Neuron (in vitro differentiated cells): ENCODE measurements at regions not wholly inside any gene's neighbourhood (a gene's known extent, or its start where the extent isn't known, plus 50 kb on each side); places are given as distances from the start of the nearest gene placed in this dataset.
"Not testable (repeated sequence)": the region's sequence is repeated elsewhere in the genome, so short reads cannot be mapped to it uniquely, and the experiment has no call there.

Source experiments
- H2AFZ ChIP-seq: one replicate; pipeline ENCODE4 v1.6.1; 2013; ENCODE audit warnings: low read depth, mild to moderate bottlenecking, inconsistent platforms, low read length, moderate library complexity
- H3K27me3 ChIP-seq: one replicate; pipeline ENCODE4 v1.6.1; 2013; ENCODE audit warnings: low read length; ENCODE audit not compliant: insufficient read depth
- H3K36me3 ChIP-seq: one replicate; pipeline ENCODE4 v1.6.1; 2013; ENCODE audit warnings: low read length; ENCODE audit not compliant: insufficient read depth
- H3K4me1 ChIP-seq: one replicate; pipeline ENCODE4 v1.6.1; 2013; ENCODE audit warnings: low read length; ENCODE audit not compliant: insufficient read depth
- H3K4me3 ChIP-seq: 2 replicates; pipeline ENCODE4 v1.5.1; 2013; ENCODE audit warnings: mild to moderate bottlenecking, low read length, moderate library complexity
- H3K9me3 ChIP-seq: one replicate; pipeline ENCODE4 v1.6.1; 2013; ENCODE audit warnings: low read length

DNA sequence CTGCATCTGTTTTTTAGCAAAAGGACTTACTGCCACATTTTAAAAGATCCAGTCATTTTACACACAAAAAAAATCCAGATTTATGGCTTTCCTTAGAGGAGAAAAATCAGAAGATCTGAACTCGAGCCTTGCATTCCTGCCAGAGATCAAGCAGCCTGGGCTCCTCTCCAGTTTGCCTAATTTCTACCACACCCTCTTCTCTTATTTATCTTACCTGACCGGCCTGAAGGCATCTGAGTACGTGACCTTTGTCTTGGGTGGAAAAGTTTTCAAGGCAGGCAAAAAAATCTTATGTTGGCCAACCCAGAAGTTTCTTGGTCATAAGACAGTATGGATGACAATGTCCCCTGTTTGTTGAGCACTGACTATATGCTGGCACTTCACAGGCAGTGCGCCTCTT, 60.3 kb downstream of the CHRD start:
- Histone ChIP-seq H3K4me1 (no peaks in the 10 kb centered on the region), H2AFZ (no peak overlapping the region), H3K27me3 (peaks cover 11% of the 10 kb centered on the region), H3K9me3 (no peaks in the 10 kb centered on the region), H3K36me3 (no peaks in the 10 kb centered on the region), H3K4me3 (no peak overlapping the region)

GRCh38 chr3:184441202-184441900, 61.5 kb downstream of the CHRD start:
- Histone ChIP-seq H3K27me3 (peaks cover 11% of the 10 kb centered on the region), H3K4me3 (no peak overlapping the region), H3K9me3 (no peaks in the 10 kb centered on the region), H3K36me3 (no peaks in the 10 kb centered on the region), H3K4me1 (no peaks in the 10 kb centered on the region), H2AFZ (no peak overlapping the region)

DNA sequence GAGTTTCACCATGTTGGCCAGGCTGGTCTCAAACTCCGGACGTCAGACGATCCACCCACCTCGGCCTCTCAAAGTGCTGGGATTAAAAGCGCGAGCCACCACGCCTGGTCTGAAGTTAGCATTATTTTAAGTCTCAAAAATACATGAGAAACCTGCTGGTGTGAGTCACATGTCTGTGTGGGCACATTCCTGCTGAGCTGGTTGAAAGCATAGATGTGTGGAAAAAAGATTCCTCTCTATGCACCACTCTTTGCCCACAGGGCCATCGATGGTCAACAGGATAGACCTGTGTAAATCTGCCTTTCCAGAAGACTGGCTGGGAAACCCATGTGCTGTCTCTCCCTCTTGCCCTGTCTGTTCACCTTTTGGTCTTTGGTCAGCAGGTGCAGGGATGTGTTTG, 63.5 kb downstream of the CHRD start:
- Histone ChIP-seq H3K4me3 (no peak overlapping the region), H3K27me3 (peaks cover 11% of the 10 kb centered on the region), H3K4me1 (no peaks in the 10 kb centered on the region), H3K36me3 (no peaks in the 10 kb centered on the region), H3K9me3 (no peaks in the 10 kb centered on the region), H2AFZ (no peak overlapping the region)

- H3K27me3 ChIP-seq = peaks cover 11% of the 10 kb centered on the region
- no peaks in the 10 kb centered on the region for H3K9me3 ChIP-seq
- H3K4me1 ChIP-seq = no peaks in the 10 kb centered on the region
- no peak overlapping the region for H3K4me3 ChIP-seq
- H3K36me3 ChIP-seq = no peaks in the 10 kb centered on the region
- H2AFZ ChIP-seq = no peak overlapping the region
Observed at GRCh38 chr3:184443831-184444230, 64.0 kb downstream of the CHRD start.

DNA sequence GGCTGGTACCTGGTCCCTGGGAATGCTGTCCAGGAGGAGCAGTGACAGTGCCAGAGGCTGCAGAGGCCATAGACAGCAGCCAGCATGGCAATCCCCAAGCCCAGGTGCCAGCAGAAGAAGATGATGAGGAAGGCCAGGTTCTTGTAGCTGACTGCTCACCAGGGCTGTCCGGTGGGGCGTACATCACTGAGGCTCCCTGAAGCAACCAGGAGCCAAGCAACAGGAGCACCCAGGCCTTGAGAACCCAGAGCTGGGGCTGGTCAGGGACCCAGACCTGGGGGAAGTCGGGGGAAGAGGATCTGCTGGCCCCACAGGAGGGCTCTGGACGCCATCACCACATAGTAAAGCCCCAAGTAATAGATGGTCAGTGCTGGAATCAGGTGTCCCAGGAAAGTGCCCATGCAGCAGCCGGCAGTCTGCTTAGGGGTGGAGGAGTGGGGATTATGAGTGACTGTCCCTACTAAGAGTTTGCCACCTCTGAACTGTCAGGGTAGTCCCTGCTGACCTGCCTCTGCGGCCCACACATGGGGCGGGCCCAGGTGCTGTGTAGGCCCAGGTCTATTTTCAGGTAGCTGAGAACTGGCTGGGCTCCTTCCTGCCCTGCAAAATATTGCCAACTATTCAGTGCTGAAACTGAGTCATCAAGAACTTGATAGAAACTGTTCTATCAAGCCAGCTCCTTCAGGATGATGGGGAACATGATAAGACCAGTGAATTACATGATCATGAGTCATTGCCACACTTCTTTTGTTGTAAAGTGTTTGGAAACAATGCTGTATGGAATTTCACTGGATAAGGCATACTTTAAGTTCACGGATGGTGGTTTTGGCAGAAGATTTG, 68.7 kb downstream of the CHRD start:
- Histone ChIP-seq H3K36me3 (no peaks in the 10 kb centered on the region), H3K9me3 (no peaks in the 10 kb centered on the region), H3K4me3 (no peak overlapping the region), H2AFZ (no peak overlapping the region), H3K27me3 (no peaks in the 10 kb centered on the region), H3K4me1 (no peaks in the 10 kb centered on the region)

- no peaks in the 10 kb centered on the region for H3K9me3 ChIP-seq
- H2AFZ ChIP-seq = no peak overlapping the region
- H3K36me3 ChIP-seq = no peaks in the 10 kb centered on the region
- no peaks in the 10 kb centered on the region for H3K4me1 ChIP-seq
- no peaks in the 10 kb centered on the region for H3K27me3 ChIP-seq
- H3K4me3 ChIP-seq = no peak overlapping the region
Observed at GRCh38 chr3:184449161-184449515, 69.3 kb downstream of the CHRD start.

- Histone ChIP-seq H3K9me3 (no peaks in the 10 kb centered on the region), H3K36me3 (no peaks in the 10 kb centered on the region), H2AFZ (no peak overlapping the region), H3K4me3 (no peak overlapping the region), H3K27me3 (no peaks in the 10 kb centered on the region), H3K4me1 (no peaks in the 10 kb centered on the region)
Observed at GRCh38 chr3:184450547-184450946, 70.7 kb downstream of the CHRD start.

- H3K9me3 ChIP-seq = no peaks in the 10 kb centered on the region
- H3K4me1 ChIP-seq = no peaks in the 10 kb centered on the region
- no peak overlapping the region for H3K4me3 ChIP-seq
- no peak overlapping the region for H2AFZ ChIP-seq
- H3K36me3 ChIP-seq = no peaks in the 10 kb centered on the region
- H3K27me3 ChIP-seq = no peaks in the 10 kb centered on the region
Observed at GRCh38 chr3:184453296-184453695, 73.4 kb downstream of the CHRD start.

DNA sequence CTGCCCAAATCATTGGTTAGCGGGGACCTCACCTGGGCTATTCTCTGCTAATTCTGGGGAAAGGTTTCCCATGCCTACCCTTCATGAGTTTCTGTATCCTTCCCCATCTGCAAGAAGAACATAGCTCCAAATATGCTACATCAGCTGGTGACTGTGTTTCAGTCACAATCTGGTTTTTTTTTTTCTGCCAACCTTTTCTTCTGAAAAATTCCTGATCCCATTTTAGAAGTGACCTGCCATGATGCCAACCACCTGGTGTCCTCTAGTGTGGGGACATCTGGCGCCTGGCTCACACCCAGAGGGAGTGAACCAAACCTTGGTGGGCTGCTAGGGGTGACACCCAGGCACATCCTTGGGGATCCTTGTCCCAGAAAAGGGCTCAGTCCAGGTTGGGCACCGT, 76.1 kb downstream of the CHRD start:
- H3K9me3 ChIP-seq = no peaks in the 10 kb centered on the region
- H3K27me3 ChIP-seq = no peaks in the 10 kb centered on the region
- no peaks in the 10 kb centered on the region for H3K36me3 ChIP-seq
- H3K4me3 ChIP-seq = no peak overlapping the region
- H3K4me1 ChIP-seq = no peaks in the 10 kb centered on the region
- no peak overlapping the region for H2AFZ ChIP-seq

DNA sequence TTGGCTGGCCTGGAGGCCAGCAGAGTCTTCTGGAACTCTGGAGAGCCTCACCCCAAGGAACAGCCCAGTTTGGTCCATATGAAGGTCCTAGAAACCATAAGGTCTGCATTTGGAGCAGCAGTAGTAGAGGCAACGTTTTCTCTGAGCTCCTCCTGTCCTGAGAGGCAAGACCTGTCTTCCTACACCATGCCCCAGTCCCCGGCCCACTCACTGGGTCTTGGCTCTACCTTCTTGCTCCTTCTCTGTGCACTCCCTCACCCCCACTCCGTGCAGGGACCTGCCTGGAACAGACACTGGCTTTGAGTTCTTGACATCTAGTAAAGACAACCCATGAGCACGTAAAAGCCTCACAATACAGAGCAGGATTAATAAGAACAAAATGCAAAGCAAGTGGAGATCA, 76.6 kb downstream of the CHRD start:
- no peaks in the 10 kb centered on the region for H3K27me3 ChIP-seq
- no peaks in the 10 kb centered on the region for H3K9me3 ChIP-seq
- no peaks in the 10 kb centered on the region for H3K36me3 ChIP-seq
- no peak overlapping the region for H2AFZ ChIP-seq
- H3K4me1 ChIP-seq = no peaks in the 10 kb centered on the region
- no peak overlapping the region for H3K4me3 ChIP-seq

- no peak overlapping the region for H2AFZ ChIP-seq
- H3K4me3 ChIP-seq = no peak overlapping the region
- no peaks in the 10 kb centered on the region for H3K36me3 ChIP-seq
- H3K4me1 ChIP-seq = no peaks in the 10 kb centered on the region
- H3K27me3 ChIP-seq = no peaks in the 10 kb centered on the region
- no peaks in the 10 kb centered on the region for H3K9me3 ChIP-seq
Observed at GRCh38 chr3:184457329-184457728, 77.5 kb downstream of the CHRD start.

- not testable (repeated sequence) for H3K27me3 ChIP-seq, H3K9me3 ChIP-seq, H3K4me1 ChIP-seq, H3K36me3 ChIP-seq, H2AFZ ChIP-seq, H3K4me3 ChIP-seq
Observed at GRCh38 chr3:184457784-184458377, 78.0 kb downstream of the CHRD start.

DNA sequence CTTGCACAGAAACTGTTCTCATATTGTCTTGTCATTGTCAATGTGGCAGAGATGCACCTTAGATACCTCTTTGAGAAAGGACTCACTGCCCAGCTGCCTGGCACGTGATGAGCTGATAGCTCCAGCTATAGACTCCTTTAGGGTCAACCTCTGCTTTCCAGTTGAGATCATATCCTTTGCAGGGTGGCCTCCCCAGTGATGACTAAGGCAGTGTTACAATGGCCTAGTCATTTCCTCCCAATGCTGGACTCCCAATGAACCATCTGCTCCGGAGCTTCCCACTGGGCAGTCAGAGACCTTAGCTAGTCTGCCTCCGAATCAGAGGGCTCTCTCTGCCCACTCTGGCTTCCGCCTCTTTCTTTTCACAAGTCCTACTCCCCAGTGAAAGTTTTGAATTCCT, 79.5 kb downstream of the CHRD start:
- Histone ChIP-seq H3K27me3 (no peaks in the 10 kb centered on the region), H3K36me3 (no peaks in the 10 kb centered on the region), H2AFZ (no peak overlapping the region), H3K4me3 (no peak overlapping the region), H3K9me3 (no peaks in the 10 kb centered on the region), H3K4me1 (no peaks in the 10 kb centered on the region)
